Limb (tissue), 2 donors: ENCODE measurements at regions not wholly inside any gene's neighbourhood (a gene's known extent, or its start where the extent isn't known, plus 50 kb on each side); places are given as distances from the start of the nearest gene placed in this dataset.
"Not testable (repeated sequence)": the region's sequence is repeated elsewhere in the genome, so short reads cannot be mapped to it uniquely, and the experiment has no call there.

Experiments
- DNase-seq, 2 donors: peaks; one replicate each; pipeline ENCODE4 v3.0.0-alpha.2; 2016; ENCODE audit errors: extremely low spot score in 2 of 2

DNA sequence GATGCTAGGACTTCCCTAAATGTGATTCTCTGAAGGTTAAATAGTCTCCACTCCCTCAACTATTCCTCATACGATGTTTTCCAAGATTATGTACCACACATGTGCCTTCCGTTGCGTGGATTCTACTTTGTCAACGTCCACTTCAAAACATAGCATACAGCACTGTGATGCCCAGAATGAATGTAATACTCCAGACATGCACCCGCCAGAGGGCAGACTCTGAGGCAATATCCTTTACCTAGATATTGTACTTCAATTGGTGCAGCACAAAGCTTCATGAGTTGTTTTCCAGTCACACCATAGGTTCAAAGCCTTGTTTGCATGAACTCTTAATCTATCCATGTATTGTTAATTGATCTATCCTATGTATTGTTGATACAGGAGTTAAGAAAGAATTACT lies 201.0 kb upstream of the NABP1 start:
- no peak for DNase-seq

GRCh38 chr2:191478799-191479679 lies 198.9 kb upstream of the NABP1 start:
- DNase-seq, result peak in 1 of 2 donors; percentile 45

GRCh38 chr2:191479680-191480023 lies 198.3 kb upstream of the NABP1 start:
- DNase-seq, result no peak

DNA sequence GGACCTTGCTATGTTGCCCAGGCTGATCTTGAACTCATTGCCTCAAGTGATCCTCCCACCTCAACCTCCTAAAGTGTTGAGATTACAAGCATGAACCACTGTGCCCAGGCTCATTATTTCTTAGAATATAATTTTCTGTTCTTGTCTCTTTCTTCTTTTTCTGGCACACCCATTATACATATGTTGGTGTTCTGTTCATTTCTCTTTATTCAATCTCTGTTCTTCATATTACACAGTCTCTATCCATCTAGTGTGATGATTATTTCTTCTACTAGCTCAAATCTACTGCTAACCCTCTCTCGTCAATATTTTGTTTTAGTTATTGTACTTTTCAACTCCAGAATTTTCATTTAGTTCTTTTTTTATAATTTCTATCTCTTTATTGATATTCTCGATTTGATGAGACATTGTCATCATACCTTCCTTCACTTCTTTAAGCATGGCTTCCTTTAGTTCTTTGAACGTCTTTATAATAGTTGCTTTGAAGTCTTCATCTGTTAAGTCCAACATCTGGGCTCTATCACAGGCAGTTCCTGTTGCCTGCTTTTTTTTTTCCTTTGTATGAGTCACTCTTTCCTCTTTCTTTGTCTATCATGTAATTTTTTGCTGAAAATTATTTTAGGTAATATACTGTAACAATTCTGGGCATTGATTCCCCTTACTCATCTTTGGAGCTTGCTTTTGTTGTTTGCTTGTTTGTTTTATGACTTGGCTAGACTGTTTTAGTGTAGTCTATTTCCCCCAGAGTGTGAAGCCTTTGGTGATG lies 196.4 kb upstream of the NABP1 start:
- DNase-seq, result no peak

DNA sequence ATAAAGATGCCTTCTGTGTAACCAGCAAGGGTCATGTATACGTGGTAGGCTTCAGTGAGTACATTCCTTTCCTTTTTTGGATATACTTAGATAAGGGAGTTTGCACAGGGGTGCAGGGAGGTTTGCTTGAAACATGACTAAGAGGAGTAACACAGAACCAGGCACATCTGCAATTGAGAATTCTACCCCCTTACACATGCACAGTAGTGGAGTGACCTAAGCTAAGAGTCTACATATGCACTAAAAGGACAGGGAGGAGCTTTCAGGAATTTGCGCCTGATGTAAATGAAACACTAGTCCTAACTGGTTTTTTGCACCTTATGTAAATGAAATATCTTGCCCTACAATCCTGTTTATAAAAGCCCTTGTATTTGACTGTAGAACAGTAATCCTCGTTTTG lies 194.8 kb upstream of the NABP1 start:
- DNase-seq, result no peak

DNA sequence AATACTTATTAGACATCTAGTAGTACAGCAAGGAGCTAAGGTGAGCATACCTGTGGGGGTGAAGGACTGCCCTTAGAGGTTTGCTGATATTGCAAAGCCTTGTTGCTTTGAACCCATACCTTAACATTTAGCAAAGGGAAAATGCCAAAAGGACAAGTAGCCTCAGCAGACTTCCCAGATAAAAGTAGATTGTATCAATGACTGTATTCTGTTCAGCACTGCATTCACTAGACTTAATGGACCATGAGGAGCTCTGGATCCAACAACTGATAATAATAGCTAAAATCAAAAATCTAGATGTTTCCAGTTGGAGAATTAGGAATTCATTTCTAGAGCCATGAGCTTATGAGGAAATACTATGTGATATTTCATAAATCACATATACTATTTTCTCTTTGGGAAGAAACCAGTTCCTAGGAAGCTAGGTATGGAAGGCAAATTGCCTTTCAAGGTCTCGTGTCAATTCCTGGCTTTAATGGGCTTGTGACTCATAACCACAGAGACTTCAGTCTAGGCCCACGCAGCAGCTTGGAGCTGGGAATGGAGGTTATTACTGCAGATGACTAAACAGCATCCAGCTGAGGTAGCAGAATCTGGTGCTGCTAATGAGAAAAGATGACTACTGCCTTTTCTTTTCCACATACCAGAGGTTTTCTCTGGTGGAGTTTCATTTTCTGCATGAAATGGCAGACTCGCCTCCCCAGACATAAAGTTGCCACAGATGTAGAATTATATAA lies 191.2 kb upstream of the NABP1 start:
- DNase-seq, result no peak

GRCh38 chr2:191488135-191488534 lies 189.8 kb upstream of the NABP1 start:
- DNase-seq, result no peak

GRCh38 chr2:191489177-191489576 lies 188.8 kb upstream of the NABP1 start:
- DNase-seq, result no peak

GRCh38 chr2:191496838-191497237 lies 181.1 kb upstream of the NABP1 start:
- DNase-seq, result no peak

GRCh38 chr2:191497822-191498221 lies 180.1 kb upstream of the NABP1 start:
- no peak for DNase-seq

GRCh38 chr2:191499050-191499449 lies 178.9 kb upstream of the NABP1 start:
- DNase-seq, result no peak

DNA sequence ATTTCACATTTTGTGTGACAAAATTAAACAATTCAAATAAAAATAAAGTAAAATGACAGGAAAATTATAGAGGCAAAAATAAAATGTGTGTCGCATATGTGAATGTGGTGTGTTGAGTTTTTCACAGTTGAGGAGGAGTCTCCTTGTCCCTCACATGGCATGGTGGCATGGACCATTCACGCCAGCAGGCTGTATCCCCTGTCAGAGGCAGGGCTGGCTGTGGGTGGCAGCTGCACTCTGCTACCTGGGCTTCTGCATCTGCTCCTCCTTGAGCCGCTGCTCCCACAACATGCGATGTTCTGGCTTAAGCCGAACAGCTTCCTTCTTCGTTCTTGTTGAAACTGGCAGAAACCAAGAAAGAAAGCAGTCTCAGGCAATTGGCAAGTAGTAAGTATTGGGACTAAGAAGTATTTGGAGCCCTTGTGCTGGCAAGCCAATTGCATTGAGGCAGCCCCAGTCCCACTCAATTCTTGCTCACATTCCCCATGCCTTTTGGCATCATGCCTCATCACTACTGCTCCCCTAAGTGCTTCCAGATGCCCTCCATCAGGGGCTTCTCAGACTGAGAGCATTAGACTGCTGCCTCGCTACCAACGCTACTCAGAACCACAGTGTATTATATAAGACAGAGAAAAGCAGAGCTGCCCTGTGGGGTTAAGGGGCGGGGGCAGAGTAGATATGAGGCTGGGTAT lies 177.9 kb upstream of the NABP1 start:
- peak; percentile 61 to 70 for DNase-seq

DNA sequence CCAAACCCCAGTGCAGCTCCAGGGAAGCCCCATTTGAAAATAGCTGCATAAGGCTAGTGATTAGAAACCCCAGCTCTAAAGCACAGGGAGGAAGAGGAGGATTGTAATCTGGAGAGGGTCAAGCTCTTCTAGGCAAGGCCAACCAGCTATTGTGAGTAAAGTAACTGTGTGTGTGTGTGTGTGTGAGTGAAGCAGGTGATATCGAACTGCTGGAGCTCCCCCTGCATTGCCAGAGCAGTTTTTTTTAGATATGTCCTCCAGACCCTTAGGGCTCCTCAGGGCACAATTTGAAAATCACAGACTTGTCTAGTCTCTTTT lies 177.4 kb upstream of the NABP1 start:
- DNase-seq, result no peak

DNA sequence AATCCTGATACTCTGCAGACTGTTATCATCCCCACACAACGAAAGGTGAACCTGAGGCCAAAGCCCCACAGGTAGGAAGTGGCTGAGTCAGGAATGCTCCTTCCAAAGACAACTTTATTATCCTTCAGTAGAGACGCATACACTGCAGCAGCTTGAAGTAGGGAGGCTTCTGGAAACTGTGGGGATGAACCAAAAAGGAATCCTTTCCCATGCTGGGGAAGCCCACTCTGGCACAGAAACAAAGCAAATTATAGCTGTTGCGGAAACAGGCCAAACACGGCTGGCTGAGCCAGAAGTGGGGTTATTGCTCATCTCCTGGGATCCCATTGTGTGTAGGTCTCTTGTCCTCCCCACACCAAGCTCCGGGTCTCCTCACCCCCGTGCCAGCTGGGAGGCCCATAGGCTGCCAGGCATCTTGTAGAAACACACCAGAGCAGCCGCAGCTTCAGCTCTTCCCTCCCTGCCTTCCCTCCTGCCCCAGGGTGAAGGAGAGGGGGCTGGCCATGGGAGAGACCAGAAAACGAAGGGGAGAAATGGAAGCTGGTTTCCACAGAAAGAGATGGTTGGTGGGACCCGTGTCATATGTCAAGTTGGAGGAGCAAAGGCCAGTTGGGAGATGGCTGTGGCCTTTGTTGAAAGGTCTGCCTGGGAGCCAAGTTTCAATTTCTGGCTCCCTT lies 176.9 kb upstream of the NABP1 start:
- peak; percentile 29 to 55 for DNase-seq

GRCh38 chr2:191501561-191502168 lies 176.3 kb upstream of the NABP1 start:
- DNase-seq, result peak in 1 of 2 donors; percentile 71

GRCh38 chr2:191506515-191506914 lies 171.4 kb upstream of the NABP1 start:
- DNase-seq, result no peak

DNA sequence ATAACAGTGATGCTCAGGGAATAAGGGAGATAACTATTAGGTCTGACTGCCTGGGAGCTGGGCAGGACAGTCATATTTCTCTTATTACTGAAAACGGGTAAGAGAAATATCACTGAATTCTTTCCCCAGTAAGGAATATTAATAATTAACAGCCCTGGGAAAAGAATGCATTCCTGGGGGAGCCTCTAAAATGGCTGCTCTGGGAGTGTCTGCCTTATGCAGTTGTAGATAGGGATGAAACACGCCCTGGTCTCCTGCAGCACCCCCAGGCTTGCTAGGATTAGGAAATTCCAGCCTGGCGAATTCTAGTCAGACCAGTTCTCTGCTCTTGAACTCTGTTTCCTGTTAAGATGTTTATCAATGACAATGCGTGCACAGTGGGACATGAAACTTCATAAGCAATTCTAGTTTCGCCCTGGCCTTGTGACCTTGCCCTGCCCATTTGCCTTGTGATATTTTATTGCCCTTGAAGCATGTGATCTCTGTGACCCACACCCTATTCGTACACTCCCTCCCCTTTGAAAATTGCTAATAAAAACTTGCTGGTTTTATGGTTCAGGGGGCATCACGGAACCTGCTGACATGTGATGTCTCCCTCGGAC lies 170.6 kb upstream of the NABP1 start:
- DNase-seq, result not testable (repeated sequence)

DNA sequence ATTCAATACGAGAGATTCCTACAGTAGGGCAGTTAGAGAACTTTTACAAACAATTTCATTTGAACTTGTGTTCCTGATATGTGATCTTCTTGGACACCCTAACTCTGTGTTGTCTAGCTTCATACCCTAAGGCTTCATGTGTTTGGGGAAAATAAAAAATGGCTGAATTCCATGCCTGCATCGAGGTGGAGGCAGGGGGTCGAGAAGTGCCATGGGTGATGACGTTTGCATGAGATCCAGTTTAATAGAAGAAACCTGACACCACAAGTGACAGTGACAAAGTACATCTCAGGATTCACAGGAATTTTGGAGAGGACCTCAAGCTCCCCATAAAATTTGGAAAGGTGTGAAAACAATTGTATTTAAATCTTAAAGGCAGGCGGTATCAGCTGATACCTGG lies 169.2 kb upstream of the NABP1 start:
- DNase-seq, result no peak

- DNase-seq, result no peak
These were observed 165.6 kb upstream of the NABP1 start for GRCh38 chr2:191512216-191512835.

- no peak for DNase-seq
These were observed 165.1 kb upstream of the NABP1 start for GRCh38 chr2:191512874-191513273.
